B cell (primary cell): ENCODE measurements at regions not wholly inside any gene's neighbourhood (a gene's known extent, or its start where the extent isn't known, plus 50 kb on each side); places are given as distances from the start of the nearest gene placed in this dataset.

Source experiments
- CTCF ChIP-seq: fragments of 200-600 bp; IDR thresholded peaks from one replicate; pipeline ENCODE4 v1.8.0; 2022; ENCODE audit warnings: antibody characterized with exemption, mild to moderate bottlenecking
- EZH2 ChIP-seq: IDR thresholded peaks from 2 replicates; pipeline ENCODE4 v1.6.1; 2012; ENCODE audit warnings: borderline replicate concordance, low read depth, mild to moderate bottlenecking, moderate library complexity, low read length; ENCODE audit not compliant: insufficient read depth, poor library complexity, severe bottlenecking

GRCh38 chr7:68943786-68944185 lies 654.5 kb upstream of the AUTS2 start:
- TF ChIP-seq CTCF (no peak), EZH2 (no peak)
